Hypothalamus (tissue), 51 donors: ENCODE measurements at regions not wholly inside any gene's neighbourhood (a gene's known extent, or its start where the extent isn't known, plus 50 kb on each side); places are given as distances from the start of the nearest gene placed in this dataset.
"Not testable (repeated sequence)": the region's sequence is repeated elsewhere in the genome, so short reads cannot be mapped to it uniquely, and the experiment has no call there.

Experiments used
- DNase-seq, 51 donors: peaks; one replicate each; lab custom pipeline; 2025; lab: John Stamatoyannopoulos, UW

GRCh38 chr10:62492870-62493180 is 118.7 kb downstream of the ZNF365 start:
- DNase-seq, result no peak

GRCh38 chr10:62496925-62497324 is 122.8 kb downstream of the ZNF365 start:
- no peak for DNase-seq

GRCh38 chr10:62498271-62498670 is 124.1 kb downstream of the ZNF365 start:
- DNase-seq, result no peak

GRCh38 chr10:62500116-62500515 is 125.9 kb downstream of the ZNF365 start:
- not testable (repeated sequence) for DNase-seq

GRCh38 chr10:62501547-62501946 is 127.4 kb downstream of the ZNF365 start:
- DNase-seq, result no peak

- no peak for DNase-seq
Observed at GRCh38 chr10:62502995-62503613, 128.9 kb downstream of the ZNF365 start.

GRCh38 chr10:62503872-62504271 is 129.7 kb downstream of the ZNF365 start:
- no peak for DNase-seq

- no peak for DNase-seq
Observed at GRCh38 chr10:62506371-62506770, 132.2 kb downstream of the ZNF365 start.

GRCh38 chr10:62511238-62511637 is 137.1 kb downstream of the ZNF365 start:
- no peak for DNase-seq

GRCh38 chr10:62511656-62512055 is 137.5 kb downstream of the ZNF365 start:
- no peak for DNase-seq

GRCh38 chr10:62512732-62513475 is 138.7 kb downstream of the ZNF365 start:
- DNase-seq, result no peak

- DNase-seq, result no peak
Observed at GRCh38 chr10:62514079-62514693, 140.0 kb downstream of the ZNF365 start.

- DNase-seq, result no peak
Observed at GRCh38 chr10:62517252-62517651, 143.1 kb downstream of the ZNF365 start.

GRCh38 chr10:62527019-62527827 is 153.1 kb downstream of the ZNF365 start:
- DNase-seq, result no peak

- no peak for DNase-seq
Observed at GRCh38 chr10:62528441-62528840, 154.3 kb downstream of the ZNF365 start.

- no peak for DNase-seq
Observed at GRCh38 chr10:62529396-62529795, 155.2 kb downstream of the ZNF365 start.

- DNase-seq, result no peak
Observed at GRCh38 chr10:62534031-62534430, 159.9 kb downstream of the ZNF365 start.

GRCh38 chr10:62538606-62539005 is 164.4 kb downstream of the ZNF365 start:
- DNase-seq, result no peak

- no peak for DNase-seq
Observed at GRCh38 chr10:62540389-62540788, 166.2 kb downstream of the ZNF365 start.

GRCh38 chr10:62541811-62542210 is 167.6 kb downstream of the ZNF365 start:
- peak in 3 of 51 donors; percentile 0 to 2 (median 1) for DNase-seq
